Peyer's patch (tissue), 4 donors: ENCODE measurements at regions not wholly inside any gene's neighbourhood (a gene's known extent, or its start where the extent isn't known, plus 50 kb on each side); places are given as distances from the start of the nearest gene placed in this dataset.

Experiments used
- CTCF ChIP-seq, 6 experiments: fragments of 450-650 bp in 4 of 6; fragments of 200-600 bp in 2 of 6; sonication (generic) in 1 of 6; IDR thresholded peaks; one replicate each; pipeline ENCODE4 v1.5.1; 2017 to 2019; ENCODE audit warnings: antibody characterized with exemption in 6 of 6, mild to moderate bottlenecking in 3 of 6, moderate library complexity in 1 of 6
- POLR2A ChIP-seq, 2 donors: fragments of 450-650 bp; IDR thresholded peaks; one replicate each; pipeline ENCODE4 v1.5.1; 2017; ENCODE audit warnings: antibody characterized with exemption in 2 of 2, mild to moderate bottlenecking in 2 of 2, moderate library complexity in 2 of 2

- no peak for TF ChIP-seq CTCF (IDR thresholded peaks at IDR 0.05)
- TF ChIP-seq POLR2A (IDR thresholded peaks at IDR 0.05), result no peak
Observed at GRCh38 chr21:25334046-25334730, 273.1 kb downstream of the MRPL39 start.
